IMR-90 (cell line): ENCODE measurements at regions not wholly inside any gene's neighbourhood (a gene's known extent, or its start where the extent isn't known, plus 50 kb on each side); places are given as distances from the start of the nearest gene placed in this dataset.

Experiments
- ATAC-seq: fragments of 200-7000 bp; cut with Tn5 transposase; 2 replicates; pipeline ENCODE4 v1.9.1; 2020; ENCODE audit warnings: low read depth, mild to moderate bottlenecking, moderate library complexity
- BruUV-seq: library from RNA; stranded (reverse); fragments of 400-500 nt; replicated peaks from 2 replicates; lab custom pipeline; 2021; lab: Mats Ljungman, UMichigan
- CTCF ChIA-PET: fragments of 300-600 bp; formaldehyde crosslinking; extraction: SDS; loops from one replicate; lab custom pipeline; 2021; ENCODE audit warnings: antibody characterized with exemption; lab: Yijun Ruan, JAX
- POLR2A ChIA-PET: fragments of 300-600 bp; sonication (Branson Sonifier 250); formaldehyde crosslinking; loops from one replicate; lab custom pipeline; 2022; ENCODE audit warnings: antibody characterized with exemption; ENCODE audit not compliant: unreplicated experiment; lab: Charles Lee
- DNase-seq: peaks from one replicate; pipeline ENCODE4 v3.0.0; 2013
- H2AFZ ChIP-seq: replicated peaks from 2 replicates; pipeline ENCODE3; 2013; ENCODE audit warnings: low read length, mild to moderate bottlenecking; ENCODE audit not compliant: poor library complexity
- H2AK5ac ChIP-seq: 2 replicates; pipeline ENCODE4 v1.6.1; 2013; ENCODE audit warnings: low read depth, low read length, inconsistent platforms
- H2AK9ac ChIP-seq: replicated peaks from 2 replicates; pipeline ENCODE3; 2013; ENCODE audit warnings: mild to moderate bottlenecking, low read depth, low read length, moderate library complexity; ENCODE audit not compliant: poor library complexity
- H2BK120ac ChIP-seq: 2 replicates; pipeline ENCODE4 v1.6.1; 2013; ENCODE audit warnings: low read depth, low read length, inconsistent platforms
- H2BK15ac ChIP-seq: 3 replicates; pipeline ENCODE4 v1.6.1; 2013; ENCODE audit warnings: low read depth, low read length, inconsistent platforms
- H2BK20ac ChIP-seq: 2 replicates; pipeline ENCODE4 v1.6.1; 2013; ENCODE audit warnings: low read depth, mild to moderate bottlenecking, inconsistent platforms, low read length, moderate library complexity
- H2BK5ac ChIP-seq: 2 replicates; pipeline ENCODE4 v1.6.1; 2013; ENCODE audit warnings: mild to moderate bottlenecking, low read depth, low read length, inconsistent platforms; ENCODE audit not compliant: poor library complexity, severe bottlenecking
- H3K14ac ChIP-seq: replicated peaks from 2 replicates; pipeline ENCODE4 v1.6.1; 2013; ENCODE audit warnings: low read depth, low read length, inconsistent platforms
- H3K18ac ChIP-seq: 2 replicates; pipeline ENCODE4 v1.6.1; 2013; ENCODE audit warnings: low read depth, low read length, control low read depth
- H3K23ac ChIP-seq: 2 replicates; pipeline ENCODE4 v1.6.1; 2013; ENCODE audit warnings: low read depth, low read length, inconsistent platforms
- H3K27ac ChIP-seq: 2 replicates; pipeline ENCODE4 v1.5.1; 2013; ENCODE audit warnings: mild to moderate bottlenecking, control low read depth, low read length; ENCODE audit not compliant: insufficient read depth
- H3K27me3 ChIP-seq: 2 replicates; pipeline ENCODE4 v1.6.1; 2013; ENCODE audit warnings: low read length; ENCODE audit not compliant: control insufficient read depth, insufficient read depth
- H3K36me3 ChIP-seq: 2 replicates; pipeline ENCODE4 v1.6.1; 2013; ENCODE audit warnings: low read length, mixed read lengths; ENCODE audit not compliant: control insufficient read depth, insufficient read depth
- H3K4ac ChIP-seq: 2 replicates; pipeline ENCODE4 v1.6.1; 2013; ENCODE audit warnings: low read depth, low read length, inconsistent platforms
- H3K4me1 ChIP-seq: 2 replicates; pipeline ENCODE4 v1.6.1; 2013; ENCODE audit warnings: low read length, mixed read lengths; ENCODE audit not compliant: control insufficient read depth, insufficient read depth
- H3K4me2 ChIP-seq: 2 replicates; pipeline ENCODE4 v1.6.1; 2013; ENCODE audit warnings: low read depth, mild to moderate bottlenecking, control low read depth, low read length, moderate library complexity
- H3K4me3 ChIP-seq: 2 replicates; pipeline ENCODE4 v1.5.1; 2013; ENCODE audit warnings: low read depth, mild to moderate bottlenecking, control low read depth, low read length, moderate library complexity; ENCODE audit not compliant: insufficient read depth
- H3K56ac ChIP-seq: 2 replicates; pipeline ENCODE4 v1.6.1; 2013; ENCODE audit warnings: low read length, inconsistent platforms; ENCODE audit not compliant: insufficient read depth; ENCODE audit errors: extremely low read depth
- H3K79me1 ChIP-seq, 2 experiments: 2 replicates each; pipeline ENCODE4 v1.6.1; 2013; ENCODE audit warnings: low read length in 2 of 2, inconsistent platforms in 1 of 2, low read depth in 1 of 2
- H3K9ac ChIP-seq: 2 replicates; pipeline ENCODE4 v1.6.1; 2013; ENCODE audit warnings: low read depth, low read length, control low read depth
- H3K9me1 ChIP-seq: 2 replicates; pipeline ENCODE4 v1.6.1; 2013; ENCODE audit warnings: low read length, inconsistent platforms; ENCODE audit not compliant: insufficient read depth
- H3K9me3 ChIP-seq: 2 replicates; pipeline ENCODE4 v1.6.1; 2013; ENCODE audit warnings: low read length; ENCODE audit not compliant: control insufficient read depth, insufficient read depth
- H4K20me1 ChIP-seq: 2 replicates; pipeline ENCODE4 v1.6.1; 2013; ENCODE audit warnings: low read length, inconsistent platforms; ENCODE audit not compliant: insufficient read depth
- H4K5ac ChIP-seq: 2 replicates; pipeline ENCODE4 v1.6.1; 2013; ENCODE audit warnings: mild to moderate bottlenecking, low read depth, low read length, control low read depth
- H4K8ac ChIP-seq, 2 experiments: 2 replicates each; pipeline ENCODE4 v1.6.1; 2013; ENCODE audit warnings: low read depth in 2 of 2, low read length in 2 of 2, control low read depth in 1 of 2, inconsistent platforms in 1 of 2
- H4K91ac ChIP-seq: 2 replicates; pipeline ENCODE4 v1.6.1; 2013; ENCODE audit warnings: low read depth, low read length, inconsistent platforms; ENCODE audit not compliant: insufficient read depth
- BHLHE40 ChIP-seq: fragments of 150-350 bp; IDR thresholded peaks from 2 replicates; pipeline ENCODE4 v1.6.1; 2016; ENCODE audit warnings: mild to moderate bottlenecking, low read depth, low read length
- CEBPB ChIP-seq: IDR thresholded peaks from 2 replicates; pipeline ENCODE4 v1.6.1; 2012; ENCODE audit warnings: low read depth, low read length, improper control_type of control experiment
- CHD1 ChIP-seq: IDR thresholded peaks from 2 replicates; pipeline ENCODE4 v1.6.1; 2012; ENCODE audit warnings: low read depth, low read length, improper control_type of control experiment
- FOS ChIP-seq: fragments of 150-350 bp; IDR thresholded peaks from 2 replicates; pipeline ENCODE4 v1.6.1; 2016; ENCODE audit warnings: low read depth, low read length
- MAFK ChIP-seq: IDR thresholded peaks from 2 replicates; pipeline ENCODE4 v1.6.1; 2012; ENCODE audit warnings: low read depth, low read length, improper control_type of control experiment
- MAZ ChIP-seq: IDR thresholded peaks from 2 replicates; pipeline ENCODE4 v1.6.1; 2012; ENCODE audit warnings: low read depth, mild to moderate bottlenecking, low read length, improper control_type of control experiment, moderate library complexity, borderline replicate concordance
- MXI1 ChIP-seq: IDR thresholded peaks from 2 replicates; pipeline ENCODE4 v1.6.1; 2012; ENCODE audit warnings: low read depth, mild to moderate bottlenecking, low read length, moderate library complexity, borderline replicate concordance
- NFE2L2 ChIP-seq: fragments of 150-350 bp; IDR thresholded peaks from 2 replicates; pipeline ENCODE4 v1.6.1; 2016; ENCODE audit warnings: low read depth, mild to moderate bottlenecking, low read length
- POLR2A ChIP-seq: IDR thresholded peaks from 2 replicates; pipeline ENCODE4 v1.6.1; 2012; ENCODE audit warnings: mild to moderate bottlenecking, low read depth, low read length
- RAD21 ChIP-seq: IDR thresholded peaks from 2 replicates; pipeline ENCODE4 v1.6.1; 2012; ENCODE audit warnings: low read length, improper control_type of control experiment
- RCOR1 ChIP-seq: IDR thresholded peaks from 2 replicates; pipeline ENCODE4 v1.6.1; 2012; ENCODE audit warnings: mild to moderate bottlenecking, low read length, improper control_type of control experiment; ENCODE audit not compliant: insufficient replicate concordance
- RFX5 ChIP-seq: IDR thresholded peaks from 2 replicates; pipeline ENCODE4 v1.8.0; 2012; ENCODE audit warnings: low read depth, mild to moderate bottlenecking, low read length, moderate library complexity
- SMC3 ChIP-seq: fragments of 150-350 bp; IDR thresholded peaks from 2 replicates; pipeline ENCODE4 v1.6.1; 2016; ENCODE audit warnings: low read depth, mild to moderate bottlenecking, antibody characterized with exemption, low read length, moderate library complexity
- WGBS, 2 experiments: methylation state at CpG; one replicate each; pipeline versions ENCODE4 v1.1.5 to v1.1.7; 2013; ENCODE audit warnings: missing lambda C conversion rate in 2 of 2; ENCODE audit not compliant: insufficient read length in 1 of 2; ENCODE audit errors: extremely low coverage in 2 of 2; 5-methylcytosine and 5-hydroxymethylcytosine counted together
- dilution Hi-C: fragments of 300-500 bp; cut with HindIII; formaldehyde crosslinking; loops from one replicate; pipeline ENCODE4 v1.14.3; 2018; ENCODE audit warnings: low sequenced_read_pairs; ENCODE audit not compliant: unreplicated experiment
- in situ Hi-C: fragments of 300-500 bp; cut with MboI; formaldehyde crosslinking; loops from 3 replicates; pipeline ENCODE4 v1.14.3; 2019; ENCODE audit warnings: low sequenced_read_pairs, inconsistent platforms, mixed read lengths
- intact Hi-C: fragments of 100-400 bp; cut with micrococcal nuclease; formaldehyde crosslinking; loops from 2 replicates; pipeline ENCODE4 v1.10.0; 2022
- TF ChIP-seq, protein P1 (sequence below): conservative IDR thresholded peaks from 2 replicates; pipeline ENCODE4 v1.5.1; 2012; ENCODE audit warnings: mild to moderate bottlenecking, low read depth, low read length, improper control_type of control experiment
- TF ChIP-seq, protein P2 (sequence below): fragments of 150-350 bp; IDR thresholded peaks from 2 replicates; pipeline ENCODE4 v1.6.1; 2016; ENCODE audit warnings: low read depth, mild to moderate bottlenecking, low read length, moderate library complexity, borderline replicate concordance
- TF ChIP-seq, protein P3 (sequence below): fragments of 150-350 bp; IDR thresholded peaks from 2 replicates; pipeline ENCODE4 v1.6.1; 2017; ENCODE audit warnings: mild to moderate bottlenecking, antibody characterized with exemption, low read length, low read depth

DNA sequence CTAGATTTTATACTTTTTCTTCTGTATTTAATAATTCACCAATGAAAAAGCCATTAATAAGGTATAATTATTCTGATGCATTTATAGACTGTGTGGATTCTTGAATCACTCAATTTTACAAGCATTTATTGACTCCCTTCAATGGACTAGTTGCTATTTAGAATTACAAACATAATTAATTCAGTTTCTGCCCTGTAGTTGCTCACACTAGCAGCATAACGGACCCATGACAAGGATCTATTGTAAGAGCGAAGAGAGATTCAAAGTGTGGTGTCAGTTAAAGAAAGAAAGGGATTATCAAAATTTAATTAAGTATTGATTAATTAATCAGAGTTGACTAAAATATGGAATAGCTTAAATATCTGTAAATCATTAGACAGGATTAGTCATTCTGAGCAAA lies 602.6 kb upstream of the PTCHD4 start:
- H3K4me1 ChIP-seq = no peaks in the 10 kb centered on the region
- H3K79me1 ChIP-seq = no peaks in the 10 kb centered on the region
- CTCF ChIA-PET = no interaction called here
- no peak overlapping the region for H4K91ac ChIP-seq
- no peak overlapping the region for H3K4me3 ChIP-seq
- in situ Hi-C loops (no loop called here), intact Hi-C loops (no loop called here), dilution Hi-C loops (no loop called here)
- no peaks in the 10 kb centered on the region for H3K36me3 ChIP-seq
- POLR2A ChIA-PET = no interaction called here
- H3K9ac ChIP-seq = no peak overlapping the region
- ATAC-seq = no peak
- H4K5ac ChIP-seq = no peak overlapping the region
- H3K4ac ChIP-seq = no peak overlapping the region
- no peaks in the 10 kb centered on the region for H3K9me3 ChIP-seq
- H3K4me2 ChIP-seq = no peak overlapping the region
- no peak overlapping the region for H3K14ac ChIP-seq
- no peak overlapping the region for H3K23ac ChIP-seq
- no peak overlapping the region for H3K56ac ChIP-seq
- no TSS peak for BruUV-seq
- H2AK9ac ChIP-seq = no peak overlapping the region
- H3K18ac ChIP-seq = no peak overlapping the region
- TF ChIP-seq MAZ = no peak
- TF ChIP-seq RFX5 = no peak
- TF ChIP-seq, protein P1, sequence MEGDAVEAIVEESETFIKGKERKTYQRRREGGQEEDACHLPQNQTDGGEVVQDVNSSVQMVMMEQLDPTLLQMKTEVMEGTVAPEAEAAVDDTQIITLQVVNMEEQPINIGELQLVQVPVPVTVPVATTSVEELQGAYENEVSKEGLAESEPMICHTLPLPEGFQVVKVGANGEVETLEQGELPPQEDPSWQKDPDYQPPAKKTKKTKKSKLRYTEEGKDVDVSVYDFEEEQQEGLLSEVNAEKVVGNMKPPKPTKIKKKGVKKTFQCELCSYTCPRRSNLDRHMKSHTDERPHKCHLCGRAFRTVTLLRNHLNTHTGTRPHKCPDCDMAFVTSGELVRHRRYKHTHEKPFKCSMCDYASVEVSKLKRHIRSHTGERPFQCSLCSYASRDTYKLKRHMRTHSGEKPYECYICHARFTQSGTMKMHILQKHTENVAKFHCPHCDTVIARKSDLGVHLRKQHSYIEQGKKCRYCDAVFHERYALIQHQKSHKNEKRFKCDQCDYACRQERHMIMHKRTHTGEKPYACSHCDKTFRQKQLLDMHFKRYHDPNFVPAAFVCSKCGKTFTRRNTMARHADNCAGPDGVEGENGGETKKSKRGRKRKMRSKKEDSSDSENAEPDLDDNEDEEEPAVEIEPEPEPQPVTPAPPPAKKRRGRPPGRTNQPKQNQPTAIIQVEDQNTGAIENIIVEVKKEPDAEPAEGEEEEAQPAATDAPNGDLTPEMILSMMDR = no peak
- TF ChIP-seq POLR2A = no peak
- no peak for TF ChIP-seq FOS
- TF ChIP-seq NFE2L2 = no peak
- no peak for TF ChIP-seq RCOR1
- no peak for TF ChIP-seq CHD1
- TF ChIP-seq CEBPB = no peak
- no peak for TF ChIP-seq RAD21
- no peak for TF ChIP-seq MXI1
- TF ChIP-seq, protein P2, sequence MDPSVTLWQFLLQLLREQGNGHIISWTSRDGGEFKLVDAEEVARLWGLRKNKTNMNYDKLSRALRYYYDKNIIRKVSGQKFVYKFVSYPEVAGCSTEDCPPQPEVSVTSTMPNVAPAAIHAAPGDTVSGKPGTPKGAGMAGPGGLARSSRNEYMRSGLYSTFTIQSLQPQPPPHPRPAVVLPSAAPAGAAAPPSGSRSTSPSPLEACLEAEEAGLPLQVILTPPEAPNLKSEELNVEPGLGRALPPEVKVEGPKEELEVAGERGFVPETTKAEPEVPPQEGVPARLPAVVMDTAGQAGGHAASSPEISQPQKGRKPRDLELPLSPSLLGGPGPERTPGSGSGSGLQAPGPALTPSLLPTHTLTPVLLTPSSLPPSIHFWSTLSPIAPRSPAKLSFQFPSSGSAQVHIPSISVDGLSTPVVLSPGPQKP = no peak
- no peak for TF ChIP-seq BHLHE40
- TF ChIP-seq SMC3 = no peak
- TF ChIP-seq, protein P3, sequence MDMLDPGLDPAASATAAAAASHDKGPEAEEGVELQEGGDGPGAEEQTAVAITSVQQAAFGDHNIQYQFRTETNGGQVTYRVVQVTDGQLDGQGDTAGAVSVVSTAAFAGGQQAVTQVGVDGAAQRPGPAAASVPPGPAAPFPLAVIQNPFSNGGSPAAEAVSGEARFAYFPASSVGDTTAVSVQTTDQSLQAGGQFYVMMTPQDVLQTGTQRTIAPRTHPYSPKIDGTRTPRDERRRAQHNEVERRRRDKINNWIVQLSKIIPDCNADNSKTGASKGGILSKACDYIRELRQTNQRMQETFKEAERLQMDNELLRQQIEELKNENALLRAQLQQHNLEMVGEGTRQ = no peak
- no peak for TF ChIP-seq MAFK
- H2BK120ac ChIP-seq = no peak overlapping the region
- no peak for DNase-seq
- H2AK5ac ChIP-seq = no peak overlapping the region
- H4K20me1 ChIP-seq = no peaks in the 10 kb centered on the region
- no peak overlapping the region for H2AFZ ChIP-seq
- no peak overlapping the region for H2BK15ac ChIP-seq
- no peak overlapping the region for H4K8ac ChIP-seq
- H2BK5ac ChIP-seq = no peak overlapping the region
- H3K27ac ChIP-seq = no peak overlapping the region
- H2BK20ac ChIP-seq = no peak overlapping the region
- no CpG with 5 or more reads among the region's 2 CpGs for WGBS, 2 experiments
- H3K27me3 ChIP-seq = no peaks in the 10 kb centered on the region
- H3K9me1 ChIP-seq = no peaks in the 10 kb centered on the region
